Liver (tissue), 8 donors: ENCODE measurements at regions not wholly inside any gene's neighbourhood (a gene's known extent, or its start where the extent isn't known, plus 50 kb on each side); places are given as distances from the start of the nearest gene placed in this dataset.

ENCODE experiments used
- DNase-seq: peaks from one replicate; pipeline ENCODE4 v3.0.0-alpha.2; 2017; ENCODE audit warnings: low spot score
- H3K27ac ChIP-seq, 2 donors: one replicate each; pipeline ENCODE4 v1.7.0; 2013; ENCODE audit warnings: inconsistent platforms in 2 of 2, low read length in 2 of 2, control low read depth in 1 of 2, low read depth in 1 of 2, mild to moderate bottlenecking in 1 of 2
- H3K27me3 ChIP-seq, 4 donors: one replicate each; pipeline versions ENCODE4 v1.6.1 to v1.7.0; 2013; ENCODE audit warnings: low read length in 3 of 4, inconsistent platforms in 1 of 4, mild to moderate bottlenecking in 1 of 4, moderate library complexity in 1 of 4; ENCODE audit not compliant: control insufficient read depth in 4 of 4, insufficient read depth in 4 of 4
- H3K36me3 ChIP-seq, 4 donors: one replicate each; pipeline versions ENCODE4 v1.6.1 to v1.7.0; 2013; ENCODE audit warnings: low read length in 3 of 4, mild to moderate bottlenecking in 3 of 4, low read depth in 1 of 4, moderate library complexity in 1 of 4; ENCODE audit not compliant: control insufficient read depth in 4 of 4, insufficient read depth in 3 of 4
- H3K4me1 ChIP-seq, 4 donors: one replicate each; pipeline versions ENCODE4 v1.6.1 to v1.7.0; 2013; ENCODE audit warnings: low read length in 3 of 4, mild to moderate bottlenecking in 3 of 4, moderate library complexity in 1 of 4; ENCODE audit not compliant: control insufficient read depth in 4 of 4, insufficient read depth in 4 of 4
- H3K4me3 ChIP-seq, 3 donors: one replicate each; pipeline versions ENCODE4 v1.6.1 to v1.7.0; 2013; ENCODE audit warnings: low read length in 3 of 3, control low read depth in 1 of 3, low read depth in 1 of 3, mild to moderate bottlenecking in 1 of 3
- H3K9ac ChIP-seq, 2 donors: one replicate each; pipeline ENCODE4 v1.7.0; 2013; ENCODE audit warnings: low read length in 2 of 2, mild to moderate bottlenecking in 2 of 2, moderate library complexity in 2 of 2, control low read depth in 1 of 2, low read depth in 1 of 2
- H3K9me3 ChIP-seq, 4 donors: one replicate each; pipeline versions ENCODE4 v1.6.1 to v1.7.0; 2013; ENCODE audit warnings: low read length in 3 of 4; ENCODE audit not compliant: control insufficient read depth in 4 of 4
- CTCF ChIP-seq: fragments of 150-350 bp; IDR thresholded peaks from 2 replicates; pipeline ENCODE4 v1.5.1; 2017; ENCODE audit warnings: improper control_type of control experiment, low read depth, low read length; ENCODE audit not compliant: missing input control
- EGR1 ChIP-seq, 2 donors: IDR thresholded peaks; 2 replicates each; pipeline ENCODE4 v1.6.1; 2016 to 2018; ENCODE audit warnings: antibody characterized with exemption in 2 of 2, low read depth in 2 of 2
- FOXA1 ChIP-seq: IDR thresholded peaks from 2 replicates; pipeline ENCODE4 v1.6.1; 2016; ENCODE audit warnings: antibody characterized with exemption
- FOXA2 ChIP-seq: IDR thresholded peaks from 2 replicates; pipeline ENCODE4 v1.6.1; 2016; ENCODE audit warnings: antibody characterized with exemption
- GABPA ChIP-seq, 2 donors: IDR thresholded peaks in 1 of 2; conservative IDR thresholded peaks in 1 of 2; 2 replicates each; pipeline ENCODE4 v1.6.1; 2016; ENCODE audit warnings: antibody characterized with exemption in 2 of 2, mild to moderate bottlenecking in 1 of 2, moderate library complexity in 1 of 2
- HNF4A ChIP-seq, 2 donors: conservative IDR thresholded peaks; 2 replicates each; pipeline ENCODE4 v1.6.1; 2016; ENCODE audit warnings: antibody characterized with exemption in 2 of 2, mild to moderate bottlenecking in 2 of 2
- HNF4G ChIP-seq: IDR thresholded peaks from 2 replicates; pipeline ENCODE4 v1.6.1; 2016; ENCODE audit warnings: antibody characterized with exemption
- JUND ChIP-seq, 2 donors: IDR thresholded peaks; 2 replicates each; pipeline ENCODE4 v1.6.1; 2016; ENCODE audit warnings: antibody characterized with exemption in 2 of 2
- NR2F2 ChIP-seq: IDR thresholded peaks from 2 replicates; pipeline ENCODE4 v1.6.1; 2016; ENCODE audit warnings: antibody characterized with exemption
- RAD21 ChIP-seq, 2 donors: IDR thresholded peaks; 2 replicates each; pipeline ENCODE4 v1.6.1; 2016; ENCODE audit warnings: antibody characterized with exemption in 2 of 2, mild to moderate bottlenecking in 2 of 2
- REST ChIP-seq: IDR thresholded peaks from 2 replicates; pipeline ENCODE4 v1.6.1; 2016; ENCODE audit warnings: antibody characterized with exemption, mild to moderate bottlenecking
- RXRA ChIP-seq, 2 donors: IDR thresholded peaks; 2 replicates each; pipeline ENCODE4 v1.6.1; 2017 to 2018; ENCODE audit warnings: antibody characterized with exemption in 2 of 2, mild to moderate bottlenecking in 1 of 2
- SP1 ChIP-seq: IDR thresholded peaks from 2 replicates; pipeline ENCODE4 v1.6.1; 2018; ENCODE audit warnings: antibody characterized with exemption, mild to moderate bottlenecking
- TAF1 ChIP-seq: conservative IDR thresholded peaks from 2 replicates; pipeline ENCODE4 v1.6.1; 2016; ENCODE audit warnings: antibody characterized with exemption, mild to moderate bottlenecking
- YY1 ChIP-seq: IDR thresholded peaks from 2 replicates; pipeline ENCODE4 v1.6.1; 2016; ENCODE audit warnings: antibody characterized with exemption, mild to moderate bottlenecking
- WGBS: extraction: QIAGEN DNeasy Blood & Tissue Kit; methylation state at CpG from one replicate; pipeline ENCODE4 v1.1.7; 2013; 5-methylcytosine and 5-hydroxymethylcytosine counted together
- TF ChIP-seq, protein P1 (sequence below): IDR thresholded peaks from 2 replicates; pipeline ENCODE4 v1.6.1; 2016; ENCODE audit warnings: antibody characterized with exemption
- TF ChIP-seq, protein P2 (sequence below): IDR thresholded peaks from 2 replicates; pipeline ENCODE4 v1.6.1; 2016; ENCODE audit warnings: antibody characterized with exemption
- TF ChIP-seq, protein P3 (sequence below): IDR thresholded peaks from 2 replicates; pipeline ENCODE4 v1.6.1; 2016; ENCODE audit warnings: antibody characterized with exemption
- donor health status: healthy.
- donor health status: healthy.
- donor health status: healthy.
- donor health status: healthy.
- donor health status: healthy.

DNA sequence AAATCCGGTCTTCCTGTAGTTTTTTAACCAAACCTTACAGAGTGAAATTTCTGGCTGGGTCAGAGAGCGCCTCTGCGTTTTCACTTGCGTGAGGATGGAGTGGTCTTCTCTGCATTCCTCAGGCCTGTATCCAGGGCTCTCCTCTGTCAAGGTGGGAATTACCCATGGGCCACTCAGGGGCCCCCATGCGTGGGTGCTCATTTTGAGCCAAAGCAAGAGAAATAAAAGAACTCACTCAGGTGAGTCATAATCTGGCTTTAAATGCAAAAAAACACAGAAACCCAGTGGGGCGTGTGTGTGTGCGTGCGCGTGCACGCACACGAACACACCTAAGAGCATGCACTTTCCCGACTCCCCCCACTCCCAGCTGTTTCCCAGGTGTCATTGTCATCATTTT lies 104.0 kb upstream of the PWP1 start:
- Histone ChIP-seq H3K36me3 (no peaks in the 10 kb centered on the region), H3K4me3 (no peak overlapping the region), H3K27ac (no peak overlapping the region), H3K4me1 (peaks cover 0 to 3% (median 0%) of the 10 kb centered on the region in 4 donors), H3K9ac (no peak overlapping the region), H3K9me3 (no peaks in the 10 kb centered on the region), H3K27me3 (peaks cover 0 to 3% (median 2%) of the 10 kb centered on the region in 4 donors)
- TF ChIP-seq HNF4A (conservative IDR thresholded peaks at IDR 0.05), result no peak
- TF ChIP-seq, protein P1, sequence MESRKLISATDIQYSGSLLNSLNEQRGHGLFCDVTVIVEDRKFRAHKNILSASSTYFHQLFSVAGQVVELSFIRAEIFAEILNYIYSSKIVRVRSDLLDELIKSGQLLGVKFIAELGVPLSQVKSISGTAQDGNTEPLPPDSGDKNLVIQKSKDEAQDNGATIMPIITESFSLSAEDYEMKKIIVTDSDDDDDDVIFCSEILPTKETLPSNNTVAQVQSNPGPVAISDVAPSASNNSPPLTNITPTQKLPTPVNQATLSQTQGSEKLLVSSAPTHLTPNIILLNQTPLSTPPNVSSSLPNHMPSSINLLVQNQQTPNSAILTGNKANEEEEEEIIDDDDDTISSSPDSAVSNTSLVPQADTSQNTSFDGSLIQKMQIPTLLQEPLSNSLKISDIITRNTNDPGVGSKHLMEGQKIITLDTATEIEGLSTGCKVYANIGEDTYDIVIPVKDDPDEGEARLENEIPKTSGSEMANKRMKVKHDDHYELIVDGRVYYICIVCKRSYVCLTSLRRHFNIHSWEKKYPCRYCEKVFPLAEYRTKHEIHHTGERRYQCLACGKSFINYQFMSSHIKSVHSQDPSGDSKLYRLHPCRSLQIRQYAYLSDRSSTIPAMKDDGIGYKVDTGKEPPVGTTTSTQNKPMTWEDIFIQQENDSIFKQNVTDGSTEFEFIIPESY, result no peak
- no peak for TF ChIP-seq HNF4G
- TF ChIP-seq FOXA2, result no peak
- no peak for DNase-seq
- 72% methylated on average over 12 of the region's 12 CpGs for WGBS

- DNase-seq, result no peak
- Histone ChIP-seq H3K9ac (no peak overlapping the region), H3K36me3 (no peaks in the 10 kb centered on the region), H3K27me3 (peaks cover 0 to 3% (median 2%) of the 10 kb centered on the region in 4 donors), H3K9me3 (no peaks in the 10 kb centered on the region), H3K4me1 (peaks cover 0 to 3% (median 0%) of the 10 kb centered on the region in 4 donors), H3K27ac (no peak overlapping the region), H3K4me3 (no peak overlapping the region)
- TF ChIP-seq RAD21 (IDR thresholded peaks at IDR 0.05) (no peak), YY1 (no peak), HNF4A (conservative IDR thresholded peaks at IDR 0.05) (no peak), CTCF (no peak), SP1 (no peak), RXRA (IDR thresholded peaks at IDR 0.05) (no peak), HNF4G (no peak), JUND (IDR thresholded peaks at IDR 0.05) (no peak), GABPA (IDR thresholded peaks at IDR 0.05 in 1 of 2, conservative IDR thresholded peaks at IDR 0.05 in 1 of 2) (no peak), EGR1 (IDR thresholded peaks at IDR 0.05; ENCODE audit: low read depth in 2 of 2) (no peak), FOXA1 (no peak), FOXA2 (no peak), TAF1 (no peak), REST (no peak), NR2F2 (no peak)
- TF ChIP-seq, protein P2, sequence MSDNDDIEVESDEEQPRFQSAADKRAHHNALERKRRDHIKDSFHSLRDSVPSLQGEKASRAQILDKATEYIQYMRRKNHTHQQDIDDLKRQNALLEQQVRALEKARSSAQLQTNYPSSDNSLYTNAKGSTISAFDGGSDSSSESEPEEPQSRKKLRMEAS, result no peak
- TF ChIP-seq, protein P3, sequence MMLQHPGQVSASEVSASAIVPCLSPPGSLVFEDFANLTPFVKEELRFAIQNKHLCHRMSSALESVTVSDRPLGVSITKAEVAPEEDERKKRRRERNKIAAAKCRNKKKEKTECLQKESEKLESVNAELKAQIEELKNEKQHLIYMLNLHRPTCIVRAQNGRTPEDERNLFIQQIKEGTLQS, result no peak
- TF ChIP-seq, protein P1, result no peak
- 87% methylated on average over 5 of the region's 5 CpGs for WGBS
Observed at GRCh38 chr12:107583551-107583950, 102.0 kb upstream of the PWP1 start.
